Thyroid gland (tissue), 4 donors: ENCODE measurements at regions not wholly inside any gene's neighbourhood (a gene's known extent, or its start where the extent isn't known, plus 50 kb on each side); places are given as distances from the start of the nearest gene placed in this dataset.

Experiments
- DNase-seq, 2 donors: peaks; one replicate each; pipeline ENCODE4 v3.0.0-alpha.2; 2019
- H3K27ac ChIP-seq, 3 donors: fragments of 200-600 bp; sonication (generic); 1 replicate in 2 of 3; 2 replicates in 1 of 3; pipeline ENCODE4 v1.5.1; 2016 to 2019; ENCODE audit warnings: mild to moderate bottlenecking in 1 of 3, moderate library complexity in 1 of 3
- H3K27me3 ChIP-seq: fragments of 200-600 bp; sonication (generic); one replicate; pipeline ENCODE4 v1.5.1; 2019
- H3K36me3 ChIP-seq, 2 donors: fragments of 200-600 bp; sonication (generic); one replicate each; pipeline ENCODE4 v1.5.1; 2016 to 2019
- H3K4me1 ChIP-seq, 2 donors: fragments of 200-600 bp; sonication (generic); one replicate each; pipeline ENCODE4 v1.5.1; 2017 to 2019
- H3K4me3 ChIP-seq, 3 donors: fragments of 200-600 bp; sonication (generic); replicated peaks in 1 of 3; 1 replicate in 2 of 3; 2 replicates in 1 of 3; pipeline ENCODE4 v1.5.1; 2016; ENCODE audit warnings: mild to moderate bottlenecking in 1 of 3
- H3K9me3 ChIP-seq: fragments of 200-600 bp; sonication (generic); one replicate; pipeline ENCODE4 v1.5.1; 2017
- CTCF ChIP-seq, 6 experiments: fragments of 200-600 bp in 3 of 6; fragments of 450-650 bp in 3 of 6; sonication (generic) in 3 of 6; IDR thresholded peaks; one replicate each; pipeline ENCODE4 v1.5.1; 2016 to 2019; ENCODE audit warnings: antibody characterized with exemption in 6 of 6, mild to moderate bottlenecking in 2 of 6, inconsistent platforms in 1 of 6, moderate library complexity in 1 of 6
- POLR2A ChIP-seq, 2 donors: fragments of 450-650 bp; IDR thresholded peaks; one replicate each; pipeline ENCODE4 v1.6.1; 2017; ENCODE audit warnings: antibody characterized with exemption in 2 of 2, mild to moderate bottlenecking in 2 of 2, moderate library complexity in 1 of 2
- WGBS, 2 donors: methylation state at CpG; one replicate each; pipeline ENCODE4 v1.1.5; 2017; 5-methylcytosine and 5-hydroxymethylcytosine counted together
- intact Hi-C: fragments of 100-400 bp; cut with DNase I; formaldehyde crosslinking; loops from one replicate; pipeline ENCODE4 v1.15.1; 2023

DNA sequence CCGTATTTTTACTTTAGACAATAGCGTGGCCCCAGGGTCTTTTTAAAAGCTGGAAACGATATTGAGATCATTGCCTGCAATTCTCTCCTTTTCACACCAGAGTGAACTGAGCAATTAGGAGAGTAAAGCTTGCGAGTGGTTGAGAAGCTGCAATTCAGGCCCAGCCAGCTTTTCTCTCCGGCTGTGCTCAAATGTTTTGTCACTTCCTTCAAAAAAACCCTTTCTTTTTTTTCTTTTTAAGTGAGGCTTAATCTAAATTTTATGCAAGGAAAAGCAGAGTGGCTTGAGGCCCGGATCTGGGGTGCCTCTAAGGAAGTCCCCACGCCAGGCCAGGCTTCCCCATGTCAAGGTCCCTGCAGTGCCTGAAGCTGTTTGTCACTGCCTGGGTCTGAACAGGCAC is 433.9 kb downstream of the GLRX3 start:
- WGBS, 2 donors: 49 to 58% methylated on average over 7 of the region's 7 CpGs
- H3K4me1 ChIP-seq: no peaks in the 10 kb centered on the region
- intact Hi-C loops: no loop called here

DNA sequence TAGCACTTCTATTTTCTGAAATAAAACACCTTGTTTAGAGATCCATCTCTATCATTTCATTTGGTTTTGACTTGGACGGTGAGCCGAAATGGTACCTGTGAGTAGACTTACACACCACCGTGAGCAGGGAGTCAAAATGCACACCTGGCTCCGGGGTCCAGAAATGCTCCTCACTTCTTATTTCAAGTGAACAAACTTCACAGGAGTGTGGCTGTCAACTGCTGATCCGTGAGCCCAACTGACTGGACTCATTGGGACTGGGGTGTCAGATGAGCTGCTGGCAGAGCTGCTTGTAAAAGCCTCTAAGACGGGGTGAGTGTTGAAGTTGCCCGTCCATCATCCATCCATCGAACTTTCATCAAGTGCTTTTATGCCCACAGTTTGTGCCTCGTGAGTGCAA is 435.5 kb downstream of the GLRX3 start:
- intact Hi-C loops: no loop called here

More for the DNA sequence above, 433.9 kb downstream of the GLRX3 start:
- no peaks in the 10 kb centered on the region for H3K36me3 ChIP-seq
- no peak for DNase-seq
- H3K27me3 ChIP-seq: no peaks in the 10 kb centered on the region
- H3K27ac ChIP-seq: no peak overlapping the region
- no peak overlapping the region for H3K4me3 ChIP-seq
- TF ChIP-seq POLR2A (IDR thresholded peaks at IDR 0.05) (no peak), CTCF (IDR thresholded peaks at IDR 0.05) (no peak)
- no peaks in the 10 kb centered on the region for H3K9me3 ChIP-seq

GRCh38 chr10:130573446-130573845 is 437.3 kb downstream of the GLRX3 start:
- no peaks in the 10 kb centered on the region for H3K4me1 ChIP-seq
- no peaks in the 10 kb centered on the region for H3K36me3 ChIP-seq
- no peak for DNase-seq
- TF ChIP-seq CTCF (IDR thresholded peaks at IDR 0.05) (no peak), POLR2A (IDR thresholded peaks at IDR 0.05) (no peak)
- WGBS, 2 donors: 85 to 87% methylated on average over 6 of the region's 6 CpGs
- intact Hi-C loops: no loop called here
- H3K4me3 ChIP-seq: no peak overlapping the region
- no peak overlapping the region for H3K27ac ChIP-seq
- H3K9me3 ChIP-seq: no peaks in the 10 kb centered on the region
- H3K27me3 ChIP-seq: no peaks in the 10 kb centered on the region

More for the DNA sequence above, 435.5 kb downstream of the GLRX3 start:
- H3K4me3 ChIP-seq: no peak overlapping the region
- no peaks in the 10 kb centered on the region for H3K36me3 ChIP-seq
- no peaks in the 10 kb centered on the region for H3K27me3 ChIP-seq
- WGBS, 2 donors: 89 to 90% methylated on average over 9 of the region's 9 CpGs
- DNase-seq: no peak
- H3K27ac ChIP-seq: no peak overlapping the region
- TF ChIP-seq CTCF (IDR thresholded peaks at IDR 0.05) (no peak), POLR2A (IDR thresholded peaks at IDR 0.05) (no peak)
- no peaks in the 10 kb centered on the region for H3K4me1 ChIP-seq
- H3K9me3 ChIP-seq: no peaks in the 10 kb centered on the region

DNA sequence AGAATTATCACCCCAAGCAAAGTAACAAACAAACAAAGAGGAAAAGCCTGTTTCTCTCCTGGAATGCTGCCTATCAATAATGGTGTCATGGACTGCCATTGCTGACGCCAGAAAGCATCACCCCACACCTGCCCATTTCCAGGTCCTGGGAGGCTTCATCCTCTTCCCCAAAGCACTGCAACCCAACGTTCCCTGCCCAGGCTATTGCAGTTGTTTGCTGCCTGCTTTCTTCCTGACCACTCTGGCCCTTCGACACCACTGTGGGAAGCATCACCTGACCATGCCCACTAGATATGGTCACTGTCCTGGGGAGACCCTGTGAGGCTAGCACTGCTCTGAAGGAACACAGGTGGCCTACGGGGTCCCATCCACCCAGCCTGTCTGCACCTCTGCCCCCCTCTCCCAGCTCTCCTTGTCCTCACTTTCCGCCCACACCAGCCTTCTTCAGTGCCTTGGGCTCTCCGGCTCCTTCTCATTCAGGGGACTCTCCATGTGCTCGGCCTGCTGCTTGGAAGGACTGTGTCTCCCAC is 439.6 kb downstream of the GLRX3 start:
- Histone ChIP-seq H3K4me3 (no peak overlapping the region), H3K9me3 (no peaks in the 10 kb centered on the region), H3K27ac (no peak overlapping the region), H3K36me3 (no peaks in the 10 kb centered on the region), H3K4me1 (no peaks in the 10 kb centered on the region), H3K27me3 (no peaks in the 10 kb centered on the region)
- WGBS, 2 donors: 85 to 88% methylated on average over 7 of the region's 7 CpGs
- intact Hi-C loops: no loop called here
- TF ChIP-seq POLR2A (IDR thresholded peaks at IDR 0.05) (no peak), CTCF (IDR thresholded peaks at IDR 0.05) (no peak)
- no peak for DNase-seq

DNA sequence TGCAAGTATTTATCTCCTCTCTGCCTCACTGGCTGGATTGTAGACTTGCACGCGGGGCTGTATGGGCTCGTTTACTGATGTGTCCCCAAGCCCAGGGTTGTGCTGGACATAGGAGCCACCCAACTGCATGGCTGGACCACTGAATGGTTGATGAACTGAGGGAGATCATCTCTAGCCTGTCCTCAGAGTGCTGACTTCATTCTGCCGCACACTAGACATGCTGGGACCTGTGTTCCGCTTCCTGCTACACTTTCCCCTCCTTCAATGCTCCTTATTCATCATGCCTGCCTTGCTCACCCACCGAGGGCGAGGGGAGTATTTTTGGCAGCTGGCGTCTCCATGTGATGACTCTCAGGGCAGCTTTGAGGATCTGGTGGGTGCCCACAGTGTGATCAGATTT is 440.2 kb downstream of the GLRX3 start:
- intact Hi-C loops: no loop called here
- 78 to 87% methylated on average over 6 to 8 of the region's 8 CpGs for WGBS, 2 donors

More for the DNA sequence above, 440.2 kb downstream of the GLRX3 start:
- Histone ChIP-seq H3K36me3 (no peaks in the 10 kb centered on the region), H3K9me3 (no peaks in the 10 kb centered on the region), H3K4me3 (no peak overlapping the region), H3K27ac (no peak overlapping the region), H3K27me3 (no peaks in the 10 kb centered on the region), H3K4me1 (no peaks in the 10 kb centered on the region)
- TF ChIP-seq CTCF (IDR thresholded peaks at IDR 0.05) (no peak), POLR2A (IDR thresholded peaks at IDR 0.05) (no peak)
- DNase-seq: no peak
